ENCODE measurements at regions not wholly inside any gene's neighbourhood (a gene's known extent, or its start where the extent isn't known, plus 50 kb on each side); places are given as distances from the start of the nearest gene placed in this dataset.
"Not testable (repeated sequence)": the region's sequence is repeated elsewhere in the genome, so short reads cannot be mapped to it uniquely, and the experiment has no call there.

GRCh38 chr7:97928844-97929243 lies 56.6 kb upstream of the ASNS start:
- H2AFZ ChIP-seq (ENCODE audit: low read depth, low read length); H3K36me3 ChIP-seq (ENCODE audit: insufficient read depth, low read length); H3K27me3 ChIP-seq (ENCODE audit: insufficient read depth, low read length); H3K4me3 ChIP-seq (ENCODE audit: low read length); H3K9me3 ChIP-seq (ENCODE audit: low read length); H3K4me1 ChIP-seq (ENCODE audit: insufficient read depth, low read length): not testable (repeated sequence)

GRCh38 chr7:97927790-97928748 lies 55.9 kb upstream of the ASNS start:
- not testable (repeated sequence) for H3K27me3 ChIP-seq (ENCODE audit: insufficient read depth, low read length); H3K36me3 ChIP-seq (ENCODE audit: insufficient read depth, low read length); H3K4me1 ChIP-seq (ENCODE audit: insufficient read depth, low read length); H3K9me3 ChIP-seq (ENCODE audit: low read length)
- peak overlapping the region; percentile 52 for H3K4me3 ChIP-seq (ENCODE audit: low read length)
- H2AFZ ChIP-seq (ENCODE audit: low read depth, low read length): peak overlapping the region; percentile 92

Data from neuron (in vitro differentiated cells).